Suprapubic skin (tissue), 4 donors: ENCODE measurements at regions not wholly inside any gene's neighbourhood (a gene's known extent, or its start where the extent isn't known, plus 50 kb on each side); places are given as distances from the start of the nearest gene placed in this dataset.

ENCODE experiments used
- DNase-seq, 2 donors: peaks; one replicate each; pipeline ENCODE4 v3.0.0-alpha.2; 2019; ENCODE audit warnings: low spot score in 2 of 2
- H3K27ac ChIP-seq: fragments of 200-600 bp; sonication (generic); one replicate; pipeline ENCODE4 v1.5.1; 2019
- H3K27me3 ChIP-seq: fragments of 200-600 bp; sonication (generic); one replicate; pipeline ENCODE4 v1.5.1; 2019
- H3K36me3 ChIP-seq: fragments of 200-600 bp; sonication (generic); one replicate; pipeline ENCODE4 v1.5.1; 2019
- H3K4me1 ChIP-seq: fragments of 200-600 bp; sonication (generic); one replicate; pipeline ENCODE4 v1.5.1; 2019
- H3K4me3 ChIP-seq: fragments of 200-600 bp; sonication (generic); one replicate; pipeline ENCODE4 v1.5.1; 2019; ENCODE audit warnings: mild to moderate bottlenecking
- H3K9me3 ChIP-seq: fragments of 200-600 bp; sonication (generic); one replicate; pipeline ENCODE4 v1.5.1; 2019
- EP300 ChIP-seq: sonication (generic); formaldehyde crosslinking; IDR thresholded peaks from one replicate; pipeline ENCODE4 v1.6.1; 2017; ENCODE audit warnings: antibody characterized with exemption
- POLR2A ChIP-seq, 2 donors: fragments of 450-650 bp; IDR thresholded peaks; one replicate each; pipeline ENCODE4 v1.6.1; 2017; ENCODE audit warnings: antibody characterized with exemption in 2 of 2, mild to moderate bottlenecking in 2 of 2, moderate library complexity in 2 of 2
- POLR2AphosphoS5 ChIP-seq, 3 donors: sonication (generic); formaldehyde crosslinking; IDR thresholded peaks; one replicate each; pipeline ENCODE4 v1.6.1; 2017; ENCODE audit warnings: antibody characterized with exemption in 3 of 3
- WGBS: methylation state at CpG from one replicate; pipeline ENCODE4 v1.1.5; 2018; 5-methylcytosine and 5-hydroxymethylcytosine counted together
- TF ChIP-seq, protein P1 (sequence below), 2 donors: fragments of 200-600 bp in 1 of 2; fragments of 450-650 bp in 1 of 2; sonication (generic) in 1 of 2; IDR thresholded peaks; one replicate each; pipeline ENCODE4 v1.5.1; 2016 to 2019; ENCODE audit warnings: antibody characterized with exemption in 2 of 2, mild to moderate bottlenecking in 1 of 2, moderate library complexity in 1 of 2

DNA sequence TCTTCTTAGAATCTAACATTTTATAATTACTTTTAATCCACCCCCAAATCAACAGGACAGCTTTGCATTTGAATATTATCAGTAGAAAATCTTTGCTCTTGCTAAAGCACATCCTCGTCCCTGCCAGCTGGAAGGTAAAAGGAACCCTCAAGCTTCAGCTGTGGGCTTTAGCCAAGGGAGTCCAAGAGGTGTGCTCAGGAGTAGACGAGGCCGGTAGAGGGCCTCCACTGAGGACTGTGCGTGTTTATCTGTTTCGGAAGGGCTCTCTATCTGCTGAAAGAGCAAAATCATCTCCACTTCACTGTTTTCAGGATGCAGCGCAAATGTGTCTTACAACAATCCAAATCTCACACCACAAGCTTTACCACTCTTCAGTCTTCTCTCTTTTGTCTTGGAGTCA, 257.4 kb upstream of the IL12A start:
- H3K27me3 ChIP-seq, result no peaks in the 10 kb centered on the region
- DNase-seq, result no peak
- H3K4me3 ChIP-seq, result no peak overlapping the region
- H3K9me3 ChIP-seq, result no peaks in the 10 kb centered on the region
- peaks cover 12% of the 10 kb centered on the region for H3K4me1 ChIP-seq
- WGBS, result 80% methylated on average over 6 of the region's 6 CpGs
- no peaks in the 10 kb centered on the region for H3K36me3 ChIP-seq
- TF ChIP-seq POLR2A (IDR thresholded peaks at IDR 0.05) (no peak), POLR2AphosphoS5 (IDR thresholded peaks at IDR 0.05) (no peak), EP300 (no peak)
- TF ChIP-seq, protein P1, sequence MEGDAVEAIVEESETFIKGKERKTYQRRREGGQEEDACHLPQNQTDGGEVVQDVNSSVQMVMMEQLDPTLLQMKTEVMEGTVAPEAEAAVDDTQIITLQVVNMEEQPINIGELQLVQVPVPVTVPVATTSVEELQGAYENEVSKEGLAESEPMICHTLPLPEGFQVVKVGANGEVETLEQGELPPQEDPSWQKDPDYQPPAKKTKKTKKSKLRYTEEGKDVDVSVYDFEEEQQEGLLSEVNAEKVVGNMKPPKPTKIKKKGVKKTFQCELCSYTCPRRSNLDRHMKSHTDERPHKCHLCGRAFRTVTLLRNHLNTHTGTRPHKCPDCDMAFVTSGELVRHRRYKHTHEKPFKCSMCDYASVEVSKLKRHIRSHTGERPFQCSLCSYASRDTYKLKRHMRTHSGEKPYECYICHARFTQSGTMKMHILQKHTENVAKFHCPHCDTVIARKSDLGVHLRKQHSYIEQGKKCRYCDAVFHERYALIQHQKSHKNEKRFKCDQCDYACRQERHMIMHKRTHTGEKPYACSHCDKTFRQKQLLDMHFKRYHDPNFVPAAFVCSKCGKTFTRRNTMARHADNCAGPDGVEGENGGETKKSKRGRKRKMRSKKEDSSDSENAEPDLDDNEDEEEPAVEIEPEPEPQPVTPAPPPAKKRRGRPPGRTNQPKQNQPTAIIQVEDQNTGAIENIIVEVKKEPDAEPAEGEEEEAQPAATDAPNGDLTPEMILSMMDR (IDR thresholded peaks at IDR 0.05), result no peak
- H3K27ac ChIP-seq, result no peak overlapping the region

DNA sequence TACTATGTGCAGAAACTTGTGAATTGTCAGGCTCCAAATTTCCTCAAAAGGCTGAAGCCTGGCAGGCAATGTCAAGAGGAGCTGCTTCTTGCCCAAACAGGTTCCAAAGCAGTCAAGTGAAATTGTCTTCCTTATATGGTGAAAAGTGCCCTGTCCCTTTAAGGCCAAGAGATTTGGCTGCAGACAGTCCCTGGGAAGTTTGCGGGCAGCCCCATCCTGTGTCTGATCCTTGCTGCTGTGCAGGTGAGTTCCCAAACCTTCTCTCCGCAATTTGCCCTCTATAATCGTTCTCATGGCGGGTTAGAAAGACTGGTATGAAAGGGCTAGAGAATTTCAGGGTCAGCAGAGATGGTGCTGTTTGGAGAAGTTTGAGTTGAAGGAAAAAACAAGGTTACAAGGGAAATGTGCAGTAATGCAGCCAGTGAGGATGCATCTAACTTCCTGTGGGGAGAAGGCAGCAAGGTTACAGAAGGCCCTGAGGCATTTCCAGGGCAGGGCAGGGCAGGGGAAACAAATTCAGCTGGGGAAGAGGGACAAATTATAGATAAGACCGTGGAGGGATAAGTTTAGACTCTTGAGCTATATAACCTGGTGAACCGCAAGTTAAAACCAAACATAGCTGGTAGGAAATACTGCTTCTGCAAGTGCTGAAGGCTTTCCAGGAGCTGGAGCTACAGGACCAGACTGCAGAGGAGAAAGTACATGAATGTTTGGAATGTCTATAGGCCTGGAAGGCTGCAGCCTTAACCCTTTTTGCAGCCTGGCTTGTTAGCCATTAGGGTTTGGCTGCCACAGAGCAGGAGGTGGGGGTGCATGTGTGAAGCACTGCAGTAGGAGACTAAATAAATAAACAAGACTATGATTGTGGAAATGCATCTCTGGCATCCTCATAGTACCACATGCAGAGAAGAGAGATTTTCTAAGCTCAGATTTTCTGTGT, 256.2 kb upstream of the IL12A start:
- no peaks in the 10 kb centered on the region for H3K36me3 ChIP-seq
- no peak for DNase-seq
- H3K27ac ChIP-seq, result no peak overlapping the region
- 36% methylated on average over 5 of the region's 6 CpGs for WGBS
- TF ChIP-seq, protein P1 (IDR thresholded peaks at IDR 0.05), result no peak
- TF ChIP-seq POLR2AphosphoS5 (IDR thresholded peaks at IDR 0.05) (no peak), POLR2A (IDR thresholded peaks at IDR 0.05) (no peak), EP300 (no peak)
- H3K4me3 ChIP-seq, result no peak overlapping the region
- no peaks in the 10 kb centered on the region for H3K27me3 ChIP-seq
- H3K9me3 ChIP-seq, result no peaks in the 10 kb centered on the region
- peaks cover 12% of the 10 kb centered on the region for H3K4me1 ChIP-seq

DNA sequence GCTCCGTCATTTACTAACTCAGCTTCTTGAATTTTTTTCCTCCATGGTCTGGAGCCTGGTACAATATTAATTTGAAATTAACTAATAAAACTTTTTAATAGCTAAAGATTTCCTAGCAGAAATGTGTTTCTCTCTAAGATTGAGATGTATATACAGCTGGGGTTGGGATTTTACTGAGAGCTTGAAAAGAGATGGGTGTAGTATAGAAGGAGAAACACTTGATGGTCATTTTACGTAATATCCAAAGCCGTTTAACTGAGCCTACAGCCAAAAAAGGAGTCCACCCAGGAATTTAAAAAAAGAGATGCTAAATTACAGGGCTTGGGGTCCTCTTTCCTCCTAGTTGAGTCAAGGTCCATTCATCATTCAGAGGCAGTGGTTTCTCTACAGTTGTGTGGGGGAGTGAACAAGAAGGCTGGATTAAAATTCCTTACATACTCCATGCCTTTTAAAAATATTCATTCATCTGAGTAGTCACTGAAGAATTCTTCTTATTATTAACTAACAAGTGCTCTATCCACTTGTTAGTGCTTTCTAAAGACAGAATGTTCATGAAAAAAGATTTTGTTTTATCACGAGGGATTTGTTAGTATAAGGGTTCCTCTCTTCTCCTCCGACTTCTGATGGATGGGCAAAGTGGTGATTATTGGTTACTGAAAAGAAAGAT, 255.3 kb upstream of the IL12A start:
- H3K36me3 ChIP-seq, result no peaks in the 10 kb centered on the region
- no peaks in the 10 kb centered on the region for H3K9me3 ChIP-seq
- H3K27ac ChIP-seq, result no peak overlapping the region
- H3K4me3 ChIP-seq, result no peak overlapping the region
- WGBS, result 77% methylated on average over 5 of the region's 5 CpGs
- DNase-seq, result no peak
- no peak for TF ChIP-seq POLR2A (IDR thresholded peaks at IDR 0.05)
- TF ChIP-seq POLR2AphosphoS5 (IDR thresholded peaks at IDR 0.05), result no peak
- TF ChIP-seq, protein P1 (IDR thresholded peaks at IDR 0.05), result no peak
- no peak for TF ChIP-seq EP300
- H3K27me3 ChIP-seq, result no peaks in the 10 kb centered on the region
- peaks cover 12% of the 10 kb centered on the region for H3K4me1 ChIP-seq

DNA sequence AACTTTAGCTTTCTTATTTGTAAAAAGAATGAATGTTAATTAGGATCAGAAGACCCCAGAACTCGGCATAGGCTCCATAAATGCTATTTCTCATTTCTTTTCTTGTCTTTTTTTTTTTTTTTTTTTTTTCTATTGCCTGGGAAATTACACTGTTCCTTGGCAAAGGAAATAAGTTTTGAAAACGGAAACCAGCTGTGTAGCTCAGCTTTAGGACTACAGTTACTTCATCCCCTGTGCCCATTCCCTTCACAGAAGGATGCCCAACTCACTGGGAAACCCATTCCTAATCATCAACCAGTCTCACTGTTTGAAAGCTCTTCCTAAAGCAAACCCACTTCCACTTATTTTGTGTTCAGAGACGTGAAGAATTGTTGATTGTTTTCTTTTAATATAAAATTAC, 254.0 kb upstream of the IL12A start:
- H3K4me1 ChIP-seq, result peaks cover 12% of the 10 kb centered on the region
- TF ChIP-seq, protein P1 (IDR thresholded peaks at IDR 0.05), result no peak
- no peak for TF ChIP-seq POLR2A (IDR thresholded peaks at IDR 0.05)
- 51% methylated on average over 3 of the region's 3 CpGs for WGBS
- H3K27ac ChIP-seq, result no peak overlapping the region
- H3K27me3 ChIP-seq, result no peaks in the 10 kb centered on the region
- no peak overlapping the region for H3K4me3 ChIP-seq
- no peak for DNase-seq
- no peaks in the 10 kb centered on the region for H3K9me3 ChIP-seq
- no peaks in the 10 kb centered on the region for H3K36me3 ChIP-seq

DNA sequence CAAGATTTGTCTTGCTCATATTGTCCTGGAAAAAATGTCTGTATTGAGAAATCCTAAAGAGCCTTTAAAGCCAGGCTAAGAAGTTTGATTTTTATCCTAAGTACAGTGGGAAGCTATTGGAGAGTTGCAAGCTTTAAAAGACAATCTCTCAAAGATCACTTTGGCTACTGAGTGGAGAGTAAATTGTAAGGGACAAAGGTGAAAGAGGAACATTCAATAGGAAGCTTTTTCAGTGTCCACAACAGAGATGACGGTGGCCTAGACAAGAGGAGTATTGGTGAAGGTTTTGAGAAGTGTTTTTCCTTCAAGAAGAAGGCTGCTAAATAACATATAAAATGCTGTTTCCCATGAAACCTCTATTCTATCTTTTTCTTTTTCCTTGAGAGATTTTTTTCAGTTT, 249.5 kb upstream of the IL12A start:
- H3K9me3 ChIP-seq, result no peaks in the 10 kb centered on the region
- no peaks in the 10 kb centered on the region for H3K36me3 ChIP-seq
- H3K4me1 ChIP-seq, result no peaks in the 10 kb centered on the region
- 84% methylated on average over 1 of the region's 1 CpG for WGBS
- no peak overlapping the region for H3K27ac ChIP-seq
- DNase-seq, result no peak
- TF ChIP-seq POLR2AphosphoS5 (IDR thresholded peaks at IDR 0.05) (no peak), EP300 (no peak), POLR2A (IDR thresholded peaks at IDR 0.05) (no peak)
- TF ChIP-seq, protein P1 (IDR thresholded peaks at IDR 0.05), result no peak
- no peak overlapping the region for H3K4me3 ChIP-seq
- H3K27me3 ChIP-seq, result no peaks in the 10 kb centered on the region
